AG20443 (cell line): ENCODE measurements at regions not wholly inside any gene's neighbourhood (a gene's known extent, or its start where the extent isn't known, plus 50 kb on each side); places are given as distances from the start of the nearest gene placed in this dataset.
A peak's percentile ranks its signal among the peaks of the same experiment; 100 is the strongest.

Experiments
- DNase-seq: peaks from one replicate; pipeline ENCODE4 v3.0.0; 2012; ENCODE audit warnings: low spot score, mixed read lengths

DNA sequence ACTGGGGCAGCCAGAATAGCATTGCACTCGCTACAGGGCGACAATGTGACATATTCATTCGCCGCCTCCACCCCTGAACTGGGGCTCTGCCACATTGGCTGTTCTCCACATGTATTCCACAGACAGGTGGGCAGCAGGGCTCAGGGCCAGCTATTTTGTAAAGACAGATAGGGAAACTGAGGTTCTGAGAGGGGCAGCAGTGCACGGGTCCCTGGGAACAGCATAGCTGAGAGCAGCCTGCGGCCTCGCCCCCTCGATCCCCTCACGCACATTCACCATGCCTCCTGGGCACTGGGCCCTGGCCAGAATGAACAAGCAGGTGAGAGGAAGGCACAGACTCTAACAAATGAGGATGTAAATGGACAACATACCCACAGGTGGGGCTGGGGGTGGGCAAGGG is 75.0 kb upstream of the SPATA12 start:
- no peak for DNase-seq

DNA sequence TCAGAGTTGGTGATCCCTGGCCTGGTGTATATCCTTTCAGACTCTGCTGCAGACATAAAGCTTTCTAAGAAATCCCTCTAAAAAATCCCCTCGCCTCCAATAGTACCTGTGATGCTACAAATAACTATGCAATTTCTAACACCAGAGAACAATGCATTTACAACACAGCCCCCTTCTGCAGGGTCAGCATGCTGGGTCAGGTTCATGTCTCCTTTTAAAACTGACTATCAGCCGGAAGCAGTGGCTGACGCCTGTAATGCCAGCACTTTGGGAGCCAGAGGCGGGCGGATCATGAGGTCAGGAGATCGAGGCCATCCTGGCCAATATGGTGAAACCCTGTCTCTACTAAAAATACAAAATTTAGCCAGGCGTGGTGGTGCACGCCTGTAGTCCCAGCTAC is 77.0 kb upstream of the SPATA12 start:
- DNase-seq: no peak

DNA sequence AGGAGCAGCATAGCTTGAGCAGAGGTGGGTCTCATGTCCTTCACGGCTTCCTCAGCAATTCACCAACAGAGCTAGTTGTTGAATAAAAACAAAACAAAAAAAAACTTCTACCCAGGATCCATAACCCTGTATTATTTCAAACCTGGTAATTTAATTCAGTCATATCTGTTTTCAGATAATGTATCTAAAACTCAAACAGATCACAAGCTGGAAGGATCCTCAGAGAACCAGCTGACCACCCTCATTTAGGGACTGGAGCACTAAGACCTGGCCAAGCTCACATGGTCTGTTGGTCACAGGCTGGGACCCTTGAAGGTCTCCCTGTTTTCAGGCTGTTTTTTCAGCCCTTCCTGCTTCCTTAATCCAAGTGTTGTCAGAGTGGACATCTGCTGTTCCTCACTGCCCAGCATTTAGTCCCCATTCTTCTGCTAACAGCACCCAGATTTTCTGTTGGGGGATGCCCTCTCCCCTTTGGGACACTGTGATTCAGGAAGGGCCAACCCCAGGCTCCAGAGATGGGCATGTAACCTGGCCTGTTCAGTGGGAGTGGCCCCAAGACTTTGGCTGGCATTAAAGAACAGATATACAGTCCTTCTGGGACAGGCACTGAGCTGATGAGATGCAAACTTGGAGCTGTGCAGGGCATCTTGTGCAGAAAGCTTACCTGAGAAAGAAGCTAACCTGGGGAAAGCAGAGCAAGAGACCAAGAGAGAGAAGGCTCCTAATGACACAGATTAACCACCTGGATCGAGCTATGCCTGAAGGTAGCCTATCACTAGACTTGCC is 78.8 kb upstream of the SPATA12 start:
- DNase-seq: no peak

DNA sequence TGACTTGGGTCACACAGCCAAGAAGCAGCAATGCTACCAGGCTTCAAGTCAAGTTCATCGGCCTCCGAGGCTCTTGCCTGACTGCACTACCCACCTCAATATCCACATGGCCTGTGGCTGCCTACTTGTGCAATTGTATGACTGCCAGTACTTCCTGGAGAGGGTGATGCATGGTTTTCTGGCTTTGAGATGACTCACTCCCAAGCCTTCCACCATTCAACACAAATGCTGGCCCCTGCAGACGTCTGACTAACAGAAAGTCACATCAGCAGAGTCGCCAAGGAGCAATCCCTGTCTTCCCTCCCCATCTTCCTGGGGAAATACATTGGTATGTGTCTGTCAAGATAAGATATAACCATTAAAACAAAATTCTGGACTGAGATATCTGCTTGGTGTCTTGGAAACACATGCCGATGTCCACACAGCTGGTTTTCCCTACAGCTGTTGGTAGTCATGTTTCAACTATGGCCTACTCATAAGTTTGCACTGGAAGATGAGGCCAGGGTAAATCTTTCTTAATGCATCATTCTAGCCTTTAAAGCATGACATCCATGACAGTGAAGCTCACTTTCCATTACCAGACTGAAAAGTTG is 79.6 kb upstream of the SPATA12 start:
- peak; percentile 90 for DNase-seq

DNA sequence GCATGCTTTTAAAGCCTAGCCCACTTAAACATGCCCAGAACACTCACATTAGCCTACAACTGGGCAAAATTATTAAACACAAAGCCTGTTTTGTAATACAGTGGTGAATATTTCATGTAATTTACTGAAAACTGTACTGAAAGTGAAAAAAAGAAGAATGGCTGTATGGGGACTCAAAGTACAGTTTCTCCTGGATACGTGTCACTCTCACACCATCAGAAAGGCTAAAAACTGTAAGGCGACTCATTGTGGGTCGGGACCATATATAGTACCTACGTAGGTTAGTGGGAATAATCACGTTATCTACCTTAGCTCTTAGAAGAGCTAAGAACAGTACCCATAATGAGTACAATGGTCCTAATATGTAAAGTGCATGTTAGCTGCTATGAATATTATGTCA is 80.2 kb upstream of the SPATA12 start:
- DNase-seq: no peak

DNA sequence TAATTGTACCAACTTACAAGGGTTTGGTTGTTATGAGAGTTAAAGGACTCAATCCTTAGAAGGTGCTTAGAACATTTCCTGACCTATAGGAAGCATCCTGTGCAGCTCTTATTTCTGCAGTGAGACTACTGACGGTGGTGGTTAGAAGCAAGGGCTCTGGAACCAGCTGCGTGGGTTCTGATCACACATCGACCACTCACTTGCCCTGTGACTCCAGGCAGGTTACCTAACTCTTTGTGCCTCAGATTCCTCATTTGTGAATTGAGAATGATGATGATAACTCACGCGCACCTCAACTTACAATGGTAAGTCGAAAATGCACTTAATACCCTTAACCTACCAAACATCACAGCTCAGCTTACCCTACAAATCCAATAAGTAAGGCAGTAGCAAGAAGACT is 80.7 kb upstream of the SPATA12 start:
- DNase-seq: no peak

DNA sequence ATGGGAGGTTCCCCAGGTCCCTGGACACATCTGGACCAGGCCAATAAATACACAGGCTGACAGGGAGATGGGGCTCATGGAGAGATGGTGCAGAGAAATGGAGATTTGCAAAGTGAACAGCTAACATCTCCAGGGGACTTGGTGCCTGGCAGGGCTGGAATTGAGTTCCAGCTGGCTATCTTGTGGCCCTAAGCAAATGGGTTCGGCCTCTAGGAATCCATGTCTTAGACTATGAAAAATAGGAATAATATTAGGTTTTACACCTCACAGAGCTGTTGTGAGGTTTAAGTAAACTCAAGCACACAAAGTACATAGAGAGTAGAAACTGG is 82.9 kb upstream of the SPATA12 start:
- DNase-seq: no peak

DNA sequence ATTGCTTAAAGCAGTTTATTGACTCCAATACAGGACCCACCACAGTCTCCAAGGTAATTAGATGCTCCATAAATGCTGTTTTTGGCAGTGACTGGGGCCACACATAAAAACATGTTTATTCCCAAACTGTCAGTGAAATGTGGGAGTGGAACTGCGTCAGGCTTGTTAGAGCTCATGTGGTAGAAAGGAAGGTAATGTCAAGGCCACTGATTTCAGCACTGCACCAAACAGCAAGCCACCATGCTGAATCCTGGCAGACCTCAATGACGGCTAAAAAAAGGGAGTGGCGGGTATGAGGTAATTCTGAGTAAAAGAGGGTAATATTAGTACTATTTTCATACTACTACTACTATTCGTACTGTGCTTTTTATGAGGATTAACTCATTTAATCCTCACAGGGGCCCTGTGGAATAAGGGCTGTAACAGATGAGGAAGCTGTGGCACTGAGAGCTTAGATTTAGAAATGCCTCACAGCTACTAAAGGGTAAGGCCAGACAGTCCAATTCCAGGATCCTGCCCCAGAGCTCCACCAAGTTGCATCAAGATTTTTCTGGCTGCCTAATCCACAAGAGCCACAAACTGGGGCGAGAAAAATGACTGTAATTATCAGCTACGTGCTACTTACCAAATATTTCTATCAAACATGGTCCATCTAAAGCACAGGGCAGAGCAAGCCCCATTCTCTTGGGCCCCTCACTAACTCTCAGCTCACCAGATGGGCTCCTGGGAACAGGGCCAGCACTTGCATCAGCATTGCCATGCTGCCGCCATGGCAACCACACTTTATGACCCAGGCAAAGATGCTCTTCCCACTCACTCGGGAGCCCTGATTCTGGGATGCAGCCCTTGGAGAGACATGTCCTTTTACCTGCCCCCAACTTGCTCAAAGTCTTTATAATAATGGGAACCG is 83.6 kb upstream of the SPATA12 start:
- DNase-seq: peak; percentile 41

DNA sequence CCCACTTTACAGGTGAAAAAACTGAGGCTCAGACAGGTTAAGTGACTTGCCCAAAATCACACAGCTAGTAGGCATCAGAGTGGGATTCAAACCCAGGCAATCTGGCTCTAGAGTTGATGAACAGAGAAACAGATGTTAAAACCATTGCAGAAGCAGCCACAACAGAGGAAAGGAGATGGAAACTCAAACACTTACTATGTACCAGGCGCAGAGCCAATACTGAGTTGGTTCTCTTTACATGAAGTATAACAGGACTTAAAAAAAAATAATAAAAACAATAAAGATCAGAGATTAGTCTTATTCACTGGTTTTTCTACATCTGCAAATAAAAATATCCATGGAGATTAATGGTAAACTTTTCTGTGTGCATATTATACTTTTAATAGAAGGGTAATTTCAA is 84.9 kb upstream of the SPATA12 start:
- DNase-seq: no peak

DNA sequence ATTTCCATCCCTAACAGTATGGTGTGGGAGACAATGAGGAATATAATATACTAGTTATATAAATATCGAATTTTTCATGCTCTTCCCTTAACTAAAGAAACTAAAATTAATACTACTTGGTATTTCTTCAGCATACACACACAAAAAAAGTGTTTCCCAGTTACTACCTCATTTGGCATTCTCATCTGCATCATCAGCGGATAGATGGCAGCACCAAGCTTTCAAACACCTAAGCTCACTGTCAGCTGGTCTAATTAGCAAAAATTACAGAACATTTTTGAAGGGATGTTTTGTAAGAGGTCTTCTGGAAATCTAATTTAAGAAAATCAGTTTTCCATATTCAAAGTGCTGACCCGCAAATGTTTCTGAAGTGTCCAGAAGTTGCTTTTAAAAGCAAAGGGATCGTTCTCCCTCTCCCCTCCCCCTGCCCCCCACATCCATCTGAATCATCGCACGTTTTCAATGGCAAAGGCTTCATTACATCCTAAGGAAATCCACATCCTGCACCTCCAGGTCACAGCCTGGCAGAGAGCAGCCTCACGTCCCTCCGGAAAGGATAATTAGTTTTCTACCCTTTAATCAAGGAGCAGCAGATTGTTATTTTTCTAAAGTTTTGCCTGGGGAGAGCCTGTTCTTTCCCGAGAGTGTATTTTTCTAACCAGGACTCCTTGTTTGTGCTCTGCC is 86.1 kb upstream of the SPATA12 start:
- no peak for DNase-seq

DNA sequence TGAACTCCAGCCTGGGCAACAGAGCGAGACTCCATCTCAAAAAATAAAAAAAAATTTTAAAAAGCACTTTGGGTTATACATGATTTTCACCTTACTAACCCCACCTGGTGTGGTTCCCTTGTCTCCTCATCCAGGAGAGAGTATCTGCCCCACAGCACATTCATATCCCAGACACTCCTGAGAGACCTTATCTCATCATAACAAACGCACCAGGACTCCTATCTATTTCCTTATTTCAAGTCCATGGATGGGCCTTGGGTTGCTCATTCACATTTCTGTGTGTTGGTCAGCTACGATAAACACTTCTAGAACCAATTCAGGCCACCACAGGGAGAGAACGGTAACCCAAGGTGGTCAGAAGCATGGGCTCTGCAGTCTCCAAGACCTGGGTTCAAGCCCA is 88.6 kb upstream of the SPATA12 start:
- no peak for DNase-seq

DNA sequence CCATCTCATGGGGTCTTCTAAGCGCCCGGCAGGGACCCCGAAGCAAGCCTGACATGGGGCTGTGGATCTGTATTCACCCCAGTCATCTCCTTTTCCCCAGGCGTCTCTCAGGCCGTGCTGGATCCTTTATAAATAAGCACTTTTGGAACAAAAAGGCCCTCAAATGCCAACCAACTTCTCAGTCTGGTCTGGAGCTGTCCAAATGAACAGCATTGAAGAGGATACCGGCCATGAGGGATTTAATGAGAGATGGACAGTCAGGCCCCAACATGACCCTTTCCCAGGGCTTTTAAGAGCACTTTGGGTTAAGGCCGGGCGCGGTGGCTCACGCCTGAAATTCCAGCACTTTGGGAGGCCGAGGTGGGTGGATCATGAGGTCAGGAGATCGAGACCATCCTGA is 89.2 kb upstream of the SPATA12 start:
- no peak for DNase-seq

DNA sequence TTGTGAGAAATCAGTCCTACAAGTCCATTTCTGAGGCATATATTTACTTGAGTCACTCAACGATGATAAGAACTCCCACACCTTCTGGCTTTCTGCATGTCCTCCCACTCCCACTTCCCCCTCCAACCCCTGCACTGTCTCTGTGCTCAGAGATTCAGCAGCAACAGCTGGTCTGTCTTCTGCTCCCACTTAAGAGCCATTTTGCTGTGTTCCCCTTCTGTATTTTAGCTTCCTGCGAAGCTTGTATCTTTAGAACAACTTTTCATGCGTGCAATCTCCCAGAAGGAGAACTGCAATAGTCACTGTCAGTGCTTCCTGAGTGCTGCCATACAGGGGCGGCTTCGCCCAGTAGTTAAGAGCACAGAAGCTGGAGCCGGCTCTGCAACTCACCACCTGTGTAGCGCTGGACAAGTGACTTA is 90.0 kb upstream of the SPATA12 start:
- no peak for DNase-seq

DNA sequence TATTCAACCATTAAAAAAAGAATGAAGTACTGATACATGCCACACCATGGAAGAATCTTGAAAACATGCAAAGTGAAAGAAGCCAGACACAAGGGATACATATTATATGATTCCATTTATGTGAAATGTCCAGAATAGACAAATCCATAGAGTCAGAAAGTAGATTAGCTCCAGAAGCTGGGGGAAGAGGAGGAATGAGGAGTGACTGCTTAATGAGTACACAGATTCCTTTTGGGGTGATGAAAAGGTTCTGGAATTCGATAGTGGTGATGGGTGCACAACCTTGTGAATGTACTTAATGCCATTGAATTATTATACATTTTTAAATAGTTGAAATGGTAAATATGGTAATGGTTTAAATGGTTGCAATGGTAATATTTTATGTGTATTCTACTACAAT is 90.6 kb upstream of the SPATA12 start:
- no peak for DNase-seq

DNA sequence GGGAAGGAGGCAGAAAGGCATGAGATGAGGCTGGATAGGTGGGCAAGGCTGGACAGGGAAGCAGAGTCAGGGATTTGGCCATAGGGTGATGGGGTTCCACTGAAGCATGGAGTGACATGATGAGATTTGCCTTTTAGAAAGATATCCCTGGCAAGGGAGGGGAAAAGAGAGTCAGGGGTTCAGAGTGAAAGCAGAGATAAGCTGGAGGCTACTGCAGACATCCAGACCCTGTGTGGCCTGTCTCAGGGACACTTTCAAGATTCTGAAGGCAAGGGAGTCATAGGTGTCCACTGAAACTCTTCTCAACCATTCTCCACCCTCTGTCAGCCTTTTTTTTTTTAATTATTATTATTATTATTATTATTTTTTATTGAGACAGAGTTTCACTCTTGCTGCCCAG is 94.0 kb upstream of the SPATA12 start:
- DNase-seq: no peak

DNA sequence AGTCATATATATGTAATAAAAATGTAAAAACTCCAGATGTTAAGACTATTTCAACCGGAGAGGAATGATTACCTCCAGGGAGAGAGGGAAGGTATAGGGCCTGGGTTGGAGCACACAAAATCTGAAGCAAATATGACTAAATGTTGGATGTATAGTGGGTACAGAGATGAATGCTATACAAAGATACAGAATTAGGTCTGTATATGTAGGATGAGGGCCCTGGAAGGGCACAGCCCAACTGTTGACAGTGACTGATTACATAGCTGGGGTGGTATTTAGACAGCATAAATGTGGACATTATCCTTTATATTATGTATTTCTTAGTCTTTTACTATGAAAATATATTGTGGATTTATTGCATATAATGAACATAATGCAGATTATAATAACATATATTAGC is 94.4 kb upstream of the SPATA12 start:
- DNase-seq: no peak

DNA sequence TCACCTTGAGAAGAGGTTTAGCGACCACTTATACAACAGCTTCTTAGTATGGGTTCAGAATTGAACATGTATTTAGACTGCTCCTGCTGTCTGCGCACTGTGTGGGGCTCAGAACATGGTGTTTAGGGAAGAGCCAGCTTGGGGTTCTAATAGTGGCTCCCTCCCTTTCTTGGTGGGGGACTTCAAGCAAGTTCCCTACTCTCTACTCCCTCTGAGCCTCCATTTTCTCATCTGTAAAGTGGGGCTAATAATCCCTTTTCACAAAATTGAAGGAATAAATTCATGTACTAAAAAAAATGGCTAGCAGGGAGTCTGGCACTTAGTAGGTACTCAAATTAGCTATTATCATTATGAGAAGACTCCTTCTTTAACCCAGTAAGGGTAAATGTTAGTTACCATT is 97.5 kb upstream of the SPATA12 start:
- DNase-seq: no peak

DNA sequence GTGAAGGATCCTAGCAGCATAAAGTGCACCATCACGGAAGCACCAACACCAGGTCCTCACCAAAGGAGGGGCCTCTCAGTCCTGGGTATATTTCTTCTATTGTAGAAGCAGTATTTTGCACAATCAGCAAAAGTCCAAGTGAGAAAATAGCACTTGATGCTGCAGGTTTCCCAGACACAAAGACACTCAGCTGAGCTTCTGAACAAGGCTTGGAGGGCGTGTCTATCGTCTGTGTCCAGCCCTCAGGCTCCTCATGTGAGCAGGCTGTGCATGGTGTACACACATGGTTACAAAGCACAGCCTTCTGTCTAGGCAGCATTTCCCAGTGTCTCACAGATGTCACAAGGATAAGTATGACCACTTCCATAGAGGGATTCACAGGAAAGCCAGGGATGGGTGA is 98.3 kb upstream of the SPATA12 start:
- no peak for DNase-seq

DNA sequence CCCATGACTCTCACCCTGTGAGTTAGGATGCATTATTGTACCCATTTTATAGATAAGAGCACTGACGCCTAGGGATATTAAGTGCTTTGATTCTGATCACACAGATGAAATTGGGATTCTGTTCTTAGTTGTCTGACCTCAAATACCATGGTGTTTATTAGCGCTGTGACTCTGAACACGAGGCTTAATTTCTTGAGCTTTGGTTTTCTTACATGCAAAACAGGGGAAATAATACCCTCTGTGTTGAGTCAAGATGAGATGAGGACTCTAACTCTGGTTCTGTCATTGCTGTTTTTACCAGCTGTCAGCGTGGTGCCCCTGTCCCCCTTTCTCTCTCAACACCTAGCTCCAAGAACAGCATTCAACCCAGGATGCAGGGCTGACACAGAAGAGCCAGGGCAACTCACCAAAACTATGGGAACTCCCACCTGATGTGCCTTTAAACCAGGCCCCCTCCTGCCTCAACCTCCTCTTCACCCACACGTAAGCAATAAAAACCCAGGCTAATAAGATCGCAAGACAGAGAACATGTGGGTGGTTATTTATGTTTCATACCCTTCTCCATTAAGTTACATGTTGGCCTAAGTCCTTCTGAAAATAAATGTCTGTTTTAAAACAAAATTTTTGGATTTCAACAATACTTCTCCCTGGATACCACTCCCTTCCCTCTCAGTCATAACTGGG is 100.1 kb upstream of the SPATA12 start:
- DNase-seq: no peak

DNA sequence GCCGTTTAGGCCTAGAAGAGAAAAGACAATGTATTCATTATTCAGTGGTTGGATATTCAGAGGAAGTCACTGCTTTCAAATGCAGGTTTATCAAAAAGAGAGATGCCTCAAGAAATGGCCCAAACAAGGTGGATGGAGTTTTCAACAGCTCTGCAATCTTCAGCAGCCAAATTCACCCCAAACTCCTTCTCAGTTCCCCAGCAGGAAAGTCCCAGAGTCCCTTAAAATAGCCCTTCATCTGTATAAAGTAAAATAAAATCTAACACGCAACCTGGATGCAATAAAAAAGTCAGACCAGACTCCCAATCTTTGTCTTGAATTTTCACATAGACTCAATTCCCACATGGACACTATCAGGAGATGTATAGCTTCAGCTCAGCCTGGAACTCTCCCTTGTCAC is 101.6 kb upstream of the SPATA12 start:
- DNase-seq: no peak

DNA sequence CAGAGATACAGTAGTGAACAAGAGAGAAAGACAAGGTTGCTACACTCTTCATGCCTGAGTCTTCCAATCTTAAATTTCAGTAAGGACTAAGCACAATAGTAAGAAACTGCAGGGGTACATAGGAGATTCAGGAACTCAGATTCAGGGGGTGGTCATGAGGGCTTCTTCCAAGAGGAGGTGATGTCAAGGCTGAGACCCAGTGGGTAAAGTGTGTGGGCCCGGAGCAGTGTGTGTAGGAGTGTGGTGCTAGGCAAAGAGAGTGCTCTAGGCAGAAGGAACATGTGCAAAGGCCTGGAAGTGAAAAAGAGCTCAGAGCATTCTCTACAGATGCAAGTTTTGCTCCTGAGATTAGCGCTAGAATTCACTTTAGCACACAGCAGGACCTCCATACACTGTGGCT is 102.9 kb upstream of the SPATA12 start:
- no peak for DNase-seq

DNA sequence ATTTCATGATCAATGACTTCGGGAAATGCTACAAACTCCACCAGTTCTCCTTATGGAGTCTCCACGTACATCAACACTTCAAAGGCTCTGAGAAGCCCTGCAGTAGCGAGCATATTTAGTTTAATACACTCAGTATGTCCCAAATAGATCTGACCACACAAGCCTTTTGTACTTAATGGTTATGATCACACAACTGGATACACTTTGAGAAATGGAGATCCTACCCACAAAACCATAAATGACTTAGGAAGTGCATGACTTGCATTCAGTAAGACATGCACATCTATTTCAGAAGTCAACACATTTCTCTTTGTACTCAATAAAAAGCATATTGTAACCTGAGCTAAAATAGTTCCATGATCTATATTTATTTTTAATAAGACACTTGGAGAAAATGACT is 103.6 kb upstream of the SPATA12 start:
- no peak for DNase-seq
